Sigmoid colon (tissue), 6 donors: ENCODE measurements at regions not wholly inside any gene's neighbourhood (a gene's known extent, or its start where the extent isn't known, plus 50 kb on each side); places are given as distances from the start of the nearest gene placed in this dataset.

Experiments used
- DNase-seq: peaks from one replicate; pipeline ENCODE4 v3.0.0-alpha.2; 2019
- H3K27ac ChIP-seq, 4 donors: fragments of 200-600 bp; sonication (generic); one replicate each; pipeline ENCODE4 v1.5.1; 2016 to 2019; ENCODE audit warnings: mild to moderate bottlenecking in 1 of 4
- H3K27me3 ChIP-seq, 3 donors: fragments of 200-600 bp; sonication (generic); one replicate each; pipeline ENCODE4 v1.5.1; 2019; ENCODE audit warnings: mild to moderate bottlenecking in 1 of 3
- H3K36me3 ChIP-seq, 4 donors: fragments of 200-600 bp; sonication (generic); one replicate each; pipeline ENCODE4 v1.5.1; 2016 to 2019
- H3K4me1 ChIP-seq, 4 donors: fragments of 200-600 bp; sonication (generic); one replicate each; pipeline ENCODE4 v1.5.1; 2017 to 2019
- H3K4me3 ChIP-seq, 4 donors: fragments of 200-600 bp; sonication (generic); one replicate each; pipeline ENCODE4 v1.5.1; 2017 to 2019; ENCODE audit warnings: mild to moderate bottlenecking in 2 of 4, moderate library complexity in 1 of 4
- H3K9me3 ChIP-seq, 4 donors: fragments of 200-600 bp in 3 of 4; sonication (generic) in 3 of 4; one replicate each; pipeline versions ENCODE4 v1.5.1 to v1.6.1; 2013 to 2019
- EP300 ChIP-seq, 4 donors: sonication (generic); formaldehyde crosslinking; IDR thresholded peaks; one replicate each; pipeline ENCODE4 v1.6.1; 2017; ENCODE audit warnings: antibody characterized with exemption in 4 of 4
- POLR2A ChIP-seq, 2 donors: fragments of 450-650 bp; IDR thresholded peaks; one replicate each; pipeline ENCODE4 v1.6.1; 2016; ENCODE audit warnings: antibody characterized with exemption in 2 of 2, mild to moderate bottlenecking in 2 of 2, moderate library complexity in 2 of 2
- POLR2AphosphoS5 ChIP-seq, 4 donors: sonication (generic); formaldehyde crosslinking; IDR thresholded peaks; one replicate each; pipeline ENCODE4 v1.6.1; 2017; ENCODE audit warnings: antibody characterized with exemption in 4 of 4
- WGBS, 2 donors: extraction: QIAGEN DNeasy Blood & Tissue Kit; methylation state at CpG; one replicate each; pipeline ENCODE4 v1.1.7; 2013; 5-methylcytosine and 5-hydroxymethylcytosine counted together
- intact Hi-C: fragments of 100-400 bp; cut with DNase I; formaldehyde crosslinking; loops from one replicate; pipeline ENCODE4 v1.15.1; 2023
- TF ChIP-seq, protein P1 (sequence below), 4 experiments: fragments of 450-650 bp in 3 of 4; fragments of 200-600 bp in 1 of 4; IDR thresholded peaks; one replicate each; pipeline ENCODE4 v1.5.1; 2016 to 2019; ENCODE audit warnings: antibody characterized with exemption in 4 of 4, mild to moderate bottlenecking in 3 of 4, moderate library complexity in 2 of 4
- donor health status: healthy with polysubstance abuse.
- donor health status: healthy.

DNA sequence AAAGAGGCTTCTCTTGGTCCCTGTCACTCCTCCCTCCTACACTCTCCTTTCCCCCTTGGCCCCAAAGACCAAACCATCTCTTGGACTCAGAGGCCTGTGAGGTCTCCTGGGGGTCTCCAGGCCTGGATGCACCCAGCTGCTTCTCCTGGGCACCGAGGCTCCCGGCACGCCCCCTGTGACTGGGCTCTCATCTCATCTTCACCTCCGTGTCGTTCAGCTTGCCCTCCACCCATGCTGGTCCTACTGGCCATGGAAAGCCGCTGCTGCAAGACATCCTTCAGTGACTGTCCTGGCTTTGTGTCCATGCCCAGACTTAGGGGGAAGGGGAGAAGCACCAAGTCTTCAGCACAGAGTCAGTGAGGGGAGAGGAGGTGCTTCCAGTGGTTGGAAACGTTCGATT lies 141.4 kb upstream of the RET start:
- H3K4me1 ChIP-seq, result peaks cover 0 to 16% (median 13%) of the 10 kb centered on the region in 4 donors
- no peak for DNase-seq
- WGBS, 2 donors, result 85 to 89% methylated on average over 8 of the region's 8 CpGs
- no peak for TF ChIP-seq POLR2AphosphoS5 (IDR thresholded peaks at IDR 0.05)
- no peak for TF ChIP-seq EP300 (IDR thresholded peaks at IDR 0.05)
- TF ChIP-seq, protein P1, sequence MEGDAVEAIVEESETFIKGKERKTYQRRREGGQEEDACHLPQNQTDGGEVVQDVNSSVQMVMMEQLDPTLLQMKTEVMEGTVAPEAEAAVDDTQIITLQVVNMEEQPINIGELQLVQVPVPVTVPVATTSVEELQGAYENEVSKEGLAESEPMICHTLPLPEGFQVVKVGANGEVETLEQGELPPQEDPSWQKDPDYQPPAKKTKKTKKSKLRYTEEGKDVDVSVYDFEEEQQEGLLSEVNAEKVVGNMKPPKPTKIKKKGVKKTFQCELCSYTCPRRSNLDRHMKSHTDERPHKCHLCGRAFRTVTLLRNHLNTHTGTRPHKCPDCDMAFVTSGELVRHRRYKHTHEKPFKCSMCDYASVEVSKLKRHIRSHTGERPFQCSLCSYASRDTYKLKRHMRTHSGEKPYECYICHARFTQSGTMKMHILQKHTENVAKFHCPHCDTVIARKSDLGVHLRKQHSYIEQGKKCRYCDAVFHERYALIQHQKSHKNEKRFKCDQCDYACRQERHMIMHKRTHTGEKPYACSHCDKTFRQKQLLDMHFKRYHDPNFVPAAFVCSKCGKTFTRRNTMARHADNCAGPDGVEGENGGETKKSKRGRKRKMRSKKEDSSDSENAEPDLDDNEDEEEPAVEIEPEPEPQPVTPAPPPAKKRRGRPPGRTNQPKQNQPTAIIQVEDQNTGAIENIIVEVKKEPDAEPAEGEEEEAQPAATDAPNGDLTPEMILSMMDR (IDR thresholded peaks at IDR 0.05), result no peak
- no peak for TF ChIP-seq POLR2A (IDR thresholded peaks at IDR 0.05)
- H3K36me3 ChIP-seq, result no peaks in the 10 kb centered on the region
- H3K27me3 ChIP-seq, result peaks cover 11 to 48% (median 34%) of the 10 kb centered on the region in 3 donors
- no peak overlapping the region for H3K4me3 ChIP-seq
- no peaks in the 10 kb centered on the region for H3K9me3 ChIP-seq
- intact Hi-C loops, result no loop called here
- H3K27ac ChIP-seq, result no peak overlapping the region

DNA sequence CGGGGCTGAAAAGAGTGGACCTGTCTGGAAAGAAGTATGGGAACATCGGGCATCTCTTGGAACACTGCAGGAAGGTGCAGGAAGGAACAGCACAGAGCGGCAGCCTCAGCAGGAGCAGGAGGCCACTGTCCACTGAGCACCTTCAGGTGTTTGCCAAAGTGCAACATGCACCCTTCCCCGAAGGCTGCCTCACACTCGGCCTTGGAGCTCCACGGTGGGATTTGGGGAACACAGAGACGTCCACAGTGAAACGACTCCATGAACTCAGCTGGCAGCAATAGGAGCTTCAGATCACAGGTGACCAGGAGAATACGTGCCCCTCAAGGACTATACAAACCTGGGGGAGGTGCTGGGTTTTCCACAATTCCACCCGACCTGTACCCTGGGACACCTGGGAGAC lies 140.3 kb upstream of the RET start:
- no peak for DNase-seq
- H3K4me1 ChIP-seq, result peaks cover 0 to 16% (median 13%) of the 10 kb centered on the region in 4 donors
- intact Hi-C loops, result no loop called here
- no peak overlapping the region for H3K4me3 ChIP-seq
- H3K9me3 ChIP-seq, result no peaks in the 10 kb centered on the region
- no peak overlapping the region for H3K27ac ChIP-seq
- 92 to 93% methylated on average over 10 of the region's 10 CpGs for WGBS, 2 donors
- TF ChIP-seq POLR2AphosphoS5 (IDR thresholded peaks at IDR 0.05) (no peak), POLR2A (IDR thresholded peaks at IDR 0.05) (no peak), EP300 (IDR thresholded peaks at IDR 0.05) (no peak)
- TF ChIP-seq, protein P1 (IDR thresholded peaks at IDR 0.05), result no peak
- peaks cover 11 to 38% (median 32%) of the 10 kb centered on the region in 3 donors for H3K27me3 ChIP-seq
- H3K36me3 ChIP-seq, result no peaks in the 10 kb centered on the region

DNA sequence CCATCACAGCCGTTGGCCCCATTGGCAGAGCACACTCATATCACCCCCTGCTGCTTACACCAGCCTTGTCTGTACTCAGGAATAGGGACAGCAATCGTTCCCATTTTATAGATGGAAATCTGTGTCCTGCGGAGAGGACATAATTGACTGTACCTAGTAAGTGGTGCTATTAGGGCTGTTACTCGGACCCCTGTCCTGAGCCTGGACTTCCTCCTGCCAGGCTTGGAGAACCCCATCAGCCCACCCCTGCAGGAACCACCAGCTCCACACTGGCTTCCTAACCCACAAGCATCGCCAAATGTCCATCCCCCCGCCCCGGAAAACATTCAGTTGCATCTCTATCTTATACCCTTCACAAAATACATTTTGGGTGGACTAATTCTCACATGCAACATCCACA lies 139.8 kb upstream of the RET start:
- peaks cover 11 to 33% (median 28%) of the 10 kb centered on the region in 3 donors for H3K27me3 ChIP-seq
- no peak for DNase-seq
- peaks cover 0 to 16% (median 13%) of the 10 kb centered on the region in 4 donors for H3K4me1 ChIP-seq
- WGBS, 2 donors, result 90 to 94% methylated on average over 7 of the region's 7 CpGs
- no peak for TF ChIP-seq POLR2AphosphoS5 (IDR thresholded peaks at IDR 0.05)
- H3K9me3 ChIP-seq, result no peaks in the 10 kb centered on the region
- no peaks in the 10 kb centered on the region for H3K36me3 ChIP-seq
- intact Hi-C loops, result no loop called here
- H3K4me3 ChIP-seq, result no peak overlapping the region
- no peak overlapping the region for H3K27ac ChIP-seq

DNA sequence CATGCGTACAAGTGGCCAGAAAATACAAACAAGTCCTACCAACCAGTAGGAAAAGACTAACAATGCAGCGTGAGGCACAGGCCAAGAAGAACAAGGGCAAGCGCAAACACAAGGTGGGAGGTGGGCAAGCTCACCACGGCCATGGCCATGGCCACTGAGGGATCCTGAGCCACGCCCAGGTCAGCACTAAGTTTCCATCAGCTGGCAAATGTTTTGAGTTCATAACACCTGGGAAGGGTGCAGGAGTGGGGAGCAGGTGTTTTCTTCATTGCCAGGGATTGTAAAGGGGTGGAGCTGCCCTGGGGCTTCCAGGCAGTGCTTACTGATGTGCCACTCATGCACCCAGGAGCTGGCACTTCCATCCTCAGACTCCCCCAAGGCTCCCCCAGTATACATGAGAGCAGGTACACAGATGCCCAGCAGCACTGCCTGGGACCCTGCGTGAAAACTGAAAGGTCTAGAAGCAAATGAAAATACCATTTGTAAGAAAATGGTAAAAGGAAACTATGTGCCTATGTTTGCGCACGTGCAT lies 139.2 kb upstream of the RET start:
- WGBS, 2 donors, result 40 to 80% methylated on average over 8 of the region's 8 CpGs
- H3K27ac ChIP-seq, result no peak overlapping the region
- intact Hi-C loops, result no loop called here
- H3K4me3 ChIP-seq, result no peak overlapping the region
- peaks cover 0 to 14% (median 12%) of the 10 kb centered on the region in 4 donors for H3K4me1 ChIP-seq
- TF ChIP-seq, protein P1 (IDR thresholded peaks at IDR 0.05), result no peak
- TF ChIP-seq POLR2AphosphoS5 (IDR thresholded peaks at IDR 0.05), result no peak
- TF ChIP-seq POLR2A (IDR thresholded peaks at IDR 0.05), result no peak
- no peak for TF ChIP-seq EP300 (IDR thresholded peaks at IDR 0.05)
- DNase-seq, result no peak
- no peaks in the 10 kb centered on the region for H3K36me3 ChIP-seq
- H3K27me3 ChIP-seq, result peaks cover 7 to 26% (median 21%) of the 10 kb centered on the region in 3 donors
- no peaks in the 10 kb centered on the region for H3K9me3 ChIP-seq

DNA sequence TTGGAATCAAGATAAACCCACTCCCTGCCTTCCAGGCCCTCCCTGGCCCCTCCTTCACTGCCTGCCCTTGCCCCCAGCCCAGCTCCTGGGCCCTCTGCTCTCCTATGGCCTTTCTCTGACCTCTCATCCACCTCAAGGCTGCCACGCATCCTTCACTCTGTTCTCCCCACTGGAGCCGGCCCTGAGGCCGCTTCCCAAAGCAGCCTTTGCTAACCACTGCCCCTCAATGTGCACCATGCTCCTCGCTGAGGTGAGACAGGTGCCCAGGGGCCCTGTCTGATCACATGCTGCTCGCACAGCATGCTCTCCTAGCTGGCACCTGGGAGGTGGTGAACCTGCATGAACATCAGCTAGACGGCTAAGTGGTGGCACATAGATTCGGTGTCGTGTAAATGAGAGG lies 138.5 kb upstream of the RET start:
- TF ChIP-seq EP300 (IDR thresholded peaks at IDR 0.05) (no peak), POLR2AphosphoS5 (IDR thresholded peaks at IDR 0.05) (no peak), POLR2A (IDR thresholded peaks at IDR 0.05) (no peak)
- TF ChIP-seq, protein P1 (IDR thresholded peaks at IDR 0.05), result no peak
- intact Hi-C loops, result no loop called here
- Histone ChIP-seq H3K27ac (no peak overlapping the region), H3K27me3 (peaks cover 1 to 20% (median 15%) of the 10 kb centered on the region in 3 donors), H3K4me3 (no peak overlapping the region), H3K4me1 (peaks cover 0 to 8% (median 5%) of the 10 kb centered on the region in 4 donors), H3K36me3 (no peaks in the 10 kb centered on the region), H3K9me3 (no peaks in the 10 kb centered on the region)
- DNase-seq, result no peak
- 91 to 93% methylated on average over 8 of the region's 8 CpGs for WGBS, 2 donors
